ENCODE measurements at regions not wholly inside any gene's neighbourhood (a gene's known extent, or its start where the extent isn't known, plus 50 kb on each side); places are given as distances from the start of the nearest gene placed in this dataset.
A peak's percentile ranks its signal among the peaks of the same experiment; 100 is the strongest.

GRCh38 chrX:104351173-104351769 lies 96.5 kb upstream of the ESX1 start:
- no peak for TF ChIP-seq CTCF (IDR thresholded peaks at IDR 0.05; ENCODE audit: low read depth, low read length)
- DNase-seq (ENCODE audit: extremely low read depth, low read depth), result peak; percentile 5

GRCh38 chrX:104347860-104348259 lies 93.1 kb upstream of the ESX1 start:
- TF ChIP-seq CTCF (IDR thresholded peaks at IDR 0.05; ENCODE audit: low read depth, low read length), result no peak
- no peak for DNase-seq (ENCODE audit: extremely low read depth, low read depth)

GRCh38 chrX:104343428-104344129 lies 88.8 kb upstream of the ESX1 start:
- peak; percentile 49 for DNase-seq (ENCODE audit: extremely low read depth, low read depth)
- TF ChIP-seq CTCF (IDR thresholded peaks at IDR 0.05; ENCODE audit: low read depth, low read length), result peak; percentile 59

GRCh38 chrX:104342065-104342464 lies 87.3 kb upstream of the ESX1 start:
- DNase-seq (ENCODE audit: extremely low read depth, low read depth), result no peak
- no peak for TF ChIP-seq CTCF (IDR thresholded peaks at IDR 0.05; ENCODE audit: low read depth, low read length)

- DNase-seq (ENCODE audit: extremely low read depth, low read depth), result peak; percentile 38
- no peak for TF ChIP-seq CTCF (IDR thresholded peaks at IDR 0.05; ENCODE audit: low read depth, low read length)
Measured at GRCh38 chrX:104335756-104336155, 81.0 kb upstream of the ESX1 start.

- DNase-seq (ENCODE audit: extremely low read depth, low read depth), result no peak
- TF ChIP-seq CTCF (IDR thresholded peaks at IDR 0.05; ENCODE audit: low read depth, low read length), result no peak
Measured at GRCh38 chrX:104334971-104335370, 80.2 kb upstream of the ESX1 start.

GRCh38 chrX:104330966-104331365 lies 76.2 kb upstream of the ESX1 start:
- DNase-seq (ENCODE audit: extremely low read depth, low read depth), result no peak
- TF ChIP-seq CTCF (IDR thresholded peaks at IDR 0.05; ENCODE audit: low read depth, low read length), result no peak

All from AG09319 (cell line).